GM19238 (cell line): ENCODE measurements at regions not wholly inside any gene's neighbourhood (a gene's known extent, or its start where the extent isn't known, plus 50 kb on each side); places are given as distances from the start of the nearest gene placed in this dataset.

Experiments used
- DNase-seq: peaks from one replicate; pipeline ENCODE4 v3.0.0; 2011; ENCODE audit warnings: low spot score; ENCODE audit not compliant: insufficient read length

- no peak for DNase-seq
Observed at GRCh38 chr5:68924481-68925145, 169.2 kb upstream of the SLC30A5 start.

GRCh38 chr5:68928617-68929302, 165.1 kb upstream of the SLC30A5 start:
- DNase-seq, result no peak

- no peak for DNase-seq
Observed at GRCh38 chr5:68930139-68930538, 163.7 kb upstream of the SLC30A5 start.

- no peak for DNase-seq
Observed at GRCh38 chr5:68932830-68933434, 160.9 kb upstream of the SLC30A5 start.

- DNase-seq, result no peak
Observed at GRCh38 chr5:68942169-68942568, 151.6 kb upstream of the SLC30A5 start.

- no peak for DNase-seq
Observed at GRCh38 chr5:68946728-68947127, 147.1 kb upstream of the SLC30A5 start.

- DNase-seq, result no peak
Observed at GRCh38 chr5:68947986-68948385, 145.8 kb upstream of the SLC30A5 start.

- DNase-seq, result no peak
Observed at GRCh38 chr5:68949256-68949655, 144.6 kb upstream of the SLC30A5 start.

- no peak for DNase-seq
Observed at GRCh38 chr5:68949711-68950110, 144.1 kb upstream of the SLC30A5 start.

- DNase-seq, result no peak
Observed at GRCh38 chr5:68950125-68950524, 143.7 kb upstream of the SLC30A5 start.

GRCh38 chr5:68950930-68951329, 142.9 kb upstream of the SLC30A5 start:
- DNase-seq, result no peak

GRCh38 chr5:68953231-68953874, 140.5 kb upstream of the SLC30A5 start:
- DNase-seq, result no peak

GRCh38 chr5:68953875-68954617, 139.8 kb upstream of the SLC30A5 start:
- DNase-seq, result no peak

GRCh38 chr5:68954618-68954910, 139.2 kb upstream of the SLC30A5 start:
- DNase-seq, result no peak

GRCh38 chr5:68957591-68957990, 136.2 kb upstream of the SLC30A5 start:
- no peak for DNase-seq

- DNase-seq, result no peak
Observed at GRCh38 chr5:68958428-68958827, 135.4 kb upstream of the SLC30A5 start.

GRCh38 chr5:68960456-68960855, 133.4 kb upstream of the SLC30A5 start:
- DNase-seq, result no peak

GRCh38 chr5:68960961-68961360, 132.9 kb upstream of the SLC30A5 start:
- no peak for DNase-seq

- no peak for DNase-seq
Observed at GRCh38 chr5:68961762-68962161, 132.1 kb upstream of the SLC30A5 start.

- DNase-seq, result peak; percentile 10
Observed at GRCh38 chr5:68962757-68963484, 130.9 kb upstream of the SLC30A5 start.

- no peak for DNase-seq
Observed at GRCh38 chr5:68964679-68965078, 129.1 kb upstream of the SLC30A5 start.
